ENCODE measurements at regions not wholly inside any gene's neighbourhood (a gene's known extent, or its start where the extent isn't known, plus 50 kb on each side); places are given as distances from the start of the nearest gene placed in this dataset.

- no peak for DNase-seq (ENCODE audit: low read depth, low spot score)
Observed at GRCh38 chr11:96960926-96961325, 571.1 kb downstream of the JRKL start.

GRCh38 chr11:96961931-96962330, 572.1 kb downstream of the JRKL start:
- ChIA-PET CTCF (no interaction called here), POLR2A (no interaction called here)
- TF ChIP-seq CTCF (IDR thresholded peaks at IDR 0.05; ENCODE audit: insufficient read depth, low read length, missing control alignments): no peak
- no peak for DNase-seq (ENCODE audit: low read depth, low spot score)
- H3K4me3 ChIP-seq (ENCODE audit: low read depth, low read length): no peak overlapping the region

More at GRCh38 chr11:96960926-96961325, 571.1 kb downstream of the JRKL start:
- H3K4me3 ChIP-seq (ENCODE audit: low read depth, low read length): no peak overlapping the region
- ChIA-PET POLR2A (no interaction called here), CTCF (no interaction called here)
- TF ChIP-seq CTCF (IDR thresholded peaks at IDR 0.05; ENCODE audit: insufficient read depth, low read length, missing control alignments): no peak

GRCh38 chr11:96963375-96963774, 573.6 kb downstream of the JRKL start:
- no peak overlapping the region for H3K4me3 ChIP-seq (ENCODE audit: low read depth, low read length)
- no peak for DNase-seq (ENCODE audit: low read depth, low spot score)
- POLR2A ChIA-PET: no interaction called here
- TF ChIP-seq CTCF (IDR thresholded peaks at IDR 0.05; ENCODE audit: insufficient read depth, low read length, missing control alignments): no peak
- CTCF ChIA-PET: no interaction called here

GRCh38 chr11:96964661-96965060, 574.8 kb downstream of the JRKL start:
- ChIA-PET POLR2A (no interaction called here), CTCF (no interaction called here)
- TF ChIP-seq CTCF (IDR thresholded peaks at IDR 0.05; ENCODE audit: insufficient read depth, low read length, missing control alignments): no peak
- no peak for DNase-seq (ENCODE audit: low read depth, low spot score)
- H3K4me3 ChIP-seq (ENCODE audit: low read depth, low read length): no peak overlapping the region

GRCh38 chr11:96967616-96968015, 577.8 kb downstream of the JRKL start:
- ChIA-PET CTCF (no interaction called here), POLR2A (no interaction called here)
- no peak for DNase-seq (ENCODE audit: low read depth, low spot score)
- TF ChIP-seq CTCF (IDR thresholded peaks at IDR 0.05; ENCODE audit: insufficient read depth, low read length, missing control alignments): no peak
- H3K4me3 ChIP-seq (ENCODE audit: low read depth, low read length): no peak overlapping the region

GRCh38 chr11:96969251-96969650, 579.4 kb downstream of the JRKL start:
- no peak for DNase-seq (ENCODE audit: low read depth, low spot score)
- CTCF ChIA-PET: no interaction called here
- TF ChIP-seq CTCF (IDR thresholded peaks at IDR 0.05; ENCODE audit: insufficient read depth, low read length, missing control alignments): no peak

More at GRCh38 chr11:96969251-96969650, 579.4 kb downstream of the JRKL start:
- H3K4me3 ChIP-seq (ENCODE audit: low read depth, low read length): no peak overlapping the region
- POLR2A ChIA-PET: no interaction called here
